Uterus (tissue), 3 donors: ENCODE measurements at regions not wholly inside any gene's neighbourhood (a gene's known extent, or its start where the extent isn't known, plus 50 kb on each side); places are given as distances from the start of the nearest gene placed in this dataset.

Experiments used
- DNase-seq, 2 donors: peaks; one replicate each; pipeline ENCODE4 v3.0.0-alpha.2; 2019 to 2020
- H3K27ac ChIP-seq, 2 donors: fragments of 200-600 bp; sonication (generic); 1 replicate in 1 of 2; 2 replicates in 1 of 2; pipeline ENCODE4 v1.5.1; 2016 to 2018
- H3K27me3 ChIP-seq, 2 donors: fragments of 200-600 bp; sonication (generic); one replicate each; pipeline ENCODE4 v1.5.1; 2018 to 2019; ENCODE audit warnings: control low read depth in 1 of 2
- H3K36me3 ChIP-seq, 2 donors: fragments of 200-600 bp; sonication (generic); one replicate each; pipeline ENCODE4 v1.5.1; 2019; ENCODE audit warnings: control low read depth in 1 of 2
- H3K4me1 ChIP-seq, 2 donors: fragments of 200-600 bp; sonication (generic); one replicate each; pipeline ENCODE4 v1.5.1; 2018 to 2019; ENCODE audit warnings: control low read depth in 1 of 2
- H3K4me3 ChIP-seq, 2 donors: fragments of 200-600 bp; sonication (generic); 1 replicate in 1 of 2; 2 replicates in 1 of 2; pipeline ENCODE4 v1.5.1; 2018 to 2019; ENCODE audit warnings: mild to moderate bottlenecking in 1 of 2
- H3K9me3 ChIP-seq, 2 donors: fragments of 200-600 bp; sonication (generic); one replicate each; pipeline ENCODE4 v1.5.1; 2019; ENCODE audit warnings: control low read depth in 1 of 2
- POLR2A ChIP-seq, 2 donors: fragments of 450-650 bp; IDR thresholded peaks; one replicate each; pipeline ENCODE4 v1.6.1; 2016; ENCODE audit warnings: antibody characterized with exemption in 2 of 2, mild to moderate bottlenecking in 1 of 2, moderate library complexity in 1 of 2
- intact Hi-C: fragments of 100-400 bp; cut with DNase I; formaldehyde crosslinking; loops from one replicate; pipeline ENCODE4 v1.15.1; 2023; ENCODE audit warnings: low total_unique reads
- TF ChIP-seq, protein P1 (sequence below), 4 experiments: fragments of 200-600 bp in 2 of 4; fragments of 450-650 bp in 2 of 4; sonication (generic) in 2 of 4; IDR thresholded peaks; one replicate each; pipeline ENCODE4 v1.5.1; 2016 to 2019; ENCODE audit warnings: antibody characterized with exemption in 4 of 4, mild to moderate bottlenecking in 2 of 4, moderate library complexity in 1 of 4
- donor health status: DM: yes; HTN: yes; CAD: no.

- intact Hi-C loops, result no loop called here
These were observed 485.1 kb upstream of the TENM3 start for GRCh38 chr4:181757910-181758660.

GRCh38 chr4:181760560-181760959 lies 482.6 kb upstream of the TENM3 start:
- Histone ChIP-seq H3K9me3 (no peaks in the 10 kb centered on the region), H3K4me1 (no peaks in the 10 kb centered on the region), H3K36me3 (no peaks in the 10 kb centered on the region), H3K27me3 (no peaks in the 10 kb centered on the region), H3K4me3 (no peak overlapping the region), H3K27ac (no peak overlapping the region)
- DNase-seq, result no peak
- no peak for TF ChIP-seq POLR2A (IDR thresholded peaks at IDR 0.05)
- TF ChIP-seq, protein P1, sequence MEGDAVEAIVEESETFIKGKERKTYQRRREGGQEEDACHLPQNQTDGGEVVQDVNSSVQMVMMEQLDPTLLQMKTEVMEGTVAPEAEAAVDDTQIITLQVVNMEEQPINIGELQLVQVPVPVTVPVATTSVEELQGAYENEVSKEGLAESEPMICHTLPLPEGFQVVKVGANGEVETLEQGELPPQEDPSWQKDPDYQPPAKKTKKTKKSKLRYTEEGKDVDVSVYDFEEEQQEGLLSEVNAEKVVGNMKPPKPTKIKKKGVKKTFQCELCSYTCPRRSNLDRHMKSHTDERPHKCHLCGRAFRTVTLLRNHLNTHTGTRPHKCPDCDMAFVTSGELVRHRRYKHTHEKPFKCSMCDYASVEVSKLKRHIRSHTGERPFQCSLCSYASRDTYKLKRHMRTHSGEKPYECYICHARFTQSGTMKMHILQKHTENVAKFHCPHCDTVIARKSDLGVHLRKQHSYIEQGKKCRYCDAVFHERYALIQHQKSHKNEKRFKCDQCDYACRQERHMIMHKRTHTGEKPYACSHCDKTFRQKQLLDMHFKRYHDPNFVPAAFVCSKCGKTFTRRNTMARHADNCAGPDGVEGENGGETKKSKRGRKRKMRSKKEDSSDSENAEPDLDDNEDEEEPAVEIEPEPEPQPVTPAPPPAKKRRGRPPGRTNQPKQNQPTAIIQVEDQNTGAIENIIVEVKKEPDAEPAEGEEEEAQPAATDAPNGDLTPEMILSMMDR (IDR thresholded peaks at IDR 0.05), result no peak
- intact Hi-C loops, result no loop called here

More at GRCh38 chr4:181757910-181758660, 485.1 kb upstream of the TENM3 start:
- TF ChIP-seq, protein P1 (IDR thresholded peaks at IDR 0.05), result no peak
- TF ChIP-seq POLR2A (IDR thresholded peaks at IDR 0.05), result no peak
- Histone ChIP-seq H3K4me3 (no peak overlapping the region), H3K9me3 (no peaks in the 10 kb centered on the region), H3K27ac (no peak overlapping the region), H3K27me3 (no peaks in the 10 kb centered on the region), H3K36me3 (no peaks in the 10 kb centered on the region), H3K4me1 (no peaks in the 10 kb centered on the region)
- no peak for DNase-seq

DNA sequence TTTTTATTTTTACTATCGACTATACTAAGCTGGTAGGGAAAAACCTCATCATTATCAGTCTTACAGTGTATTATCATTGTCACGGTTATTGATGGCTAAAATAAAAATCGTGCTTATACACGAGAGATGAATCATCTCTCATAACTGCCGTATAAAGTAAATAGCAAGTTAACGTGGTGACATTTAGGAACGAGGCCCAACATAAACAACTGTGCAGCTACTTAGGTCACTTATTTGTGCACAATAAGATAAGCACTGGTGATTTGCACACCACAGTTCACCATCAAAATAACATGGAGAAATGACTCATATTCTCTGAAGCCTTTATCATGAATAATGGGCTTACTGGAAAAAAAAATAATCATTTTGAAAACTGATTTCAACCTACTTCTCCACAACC lies 482.0 kb upstream of the TENM3 start:
- no peak overlapping the region for H3K4me3 ChIP-seq
- no peak overlapping the region for H3K27ac ChIP-seq
- H3K27me3 ChIP-seq, result no peaks in the 10 kb centered on the region
- intact Hi-C loops, result no loop called here
- no peak for DNase-seq
- no peak for TF ChIP-seq POLR2A (IDR thresholded peaks at IDR 0.05)
- TF ChIP-seq, protein P1 (IDR thresholded peaks at IDR 0.05), result no peak
- no peaks in the 10 kb centered on the region for H3K36me3 ChIP-seq
- H3K4me1 ChIP-seq, result no peaks in the 10 kb centered on the region
- no peaks in the 10 kb centered on the region for H3K9me3 ChIP-seq

DNA sequence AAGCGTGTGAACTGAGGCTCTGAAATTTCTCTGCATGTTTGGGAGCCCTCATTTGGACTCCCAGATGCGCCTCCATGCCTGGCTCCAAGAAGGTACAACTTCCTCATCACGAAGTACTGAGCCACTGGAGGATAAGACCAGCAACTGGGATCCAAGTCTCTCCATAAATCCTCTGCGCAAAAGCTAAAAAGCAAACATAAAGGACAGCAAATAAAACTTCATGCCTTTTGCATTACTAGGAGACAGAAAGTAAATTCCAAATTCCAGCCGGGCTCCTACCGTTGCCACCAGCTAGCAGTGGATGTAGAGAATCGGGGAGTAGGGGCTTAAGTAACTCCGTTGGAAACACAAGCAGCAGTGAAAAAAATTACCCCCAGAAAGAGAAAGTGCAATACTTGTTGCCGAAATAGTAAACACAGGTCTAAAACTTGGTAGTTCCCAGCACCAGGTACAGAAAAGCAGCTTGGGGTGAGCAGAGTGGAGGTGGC lies 477.1 kb upstream of the TENM3 start:
- H3K9me3 ChIP-seq, result no peaks in the 10 kb centered on the region
- H3K27ac ChIP-seq, result no peak overlapping the region
- intact Hi-C loops, result no loop called here

GRCh38 chr4:181770971-181771370 lies 472.2 kb upstream of the TENM3 start:
- intact Hi-C loops, result no loop called here
- H3K4me1 ChIP-seq, result no peaks in the 10 kb centered on the region

More for the DNA sequence above, 477.1 kb upstream of the TENM3 start:
- no peaks in the 10 kb centered on the region for H3K4me1 ChIP-seq
- H3K4me3 ChIP-seq, result no peak overlapping the region
- no peak for DNase-seq
- no peaks in the 10 kb centered on the region for H3K36me3 ChIP-seq
- TF ChIP-seq, protein P1 (IDR thresholded peaks at IDR 0.05), result no peak
- no peak for TF ChIP-seq POLR2A (IDR thresholded peaks at IDR 0.05)
- H3K27me3 ChIP-seq, result no peaks in the 10 kb centered on the region

More at GRCh38 chr4:181770971-181771370, 472.2 kb upstream of the TENM3 start:
- H3K4me3 ChIP-seq, result no peak overlapping the region
- no peak for TF ChIP-seq POLR2A (IDR thresholded peaks at IDR 0.05)
- H3K9me3 ChIP-seq, result no peaks in the 10 kb centered on the region
- DNase-seq, result no peak
- H3K27me3 ChIP-seq, result no peaks in the 10 kb centered on the region
- no peaks in the 10 kb centered on the region for H3K36me3 ChIP-seq
- H3K27ac ChIP-seq, result no peak overlapping the region
